H1 (cell line): ENCODE measurements at regions not wholly inside any gene's neighbourhood (a gene's known extent, or its start where the extent isn't known, plus 50 kb on each side); places are given as distances from the start of the nearest gene placed in this dataset.

ENCODE experiments used
- CTCF ChIA-PET: fragments of 300-600 bp; sonication (Branson Sonifier 250); formaldehyde crosslinking; loops from one replicate; lab custom pipeline; 2021; ENCODE audit not compliant: partially characterized antibody; lab: Charles Lee
- POLR2A ChIA-PET: fragments of 300-600 bp; sonication (Branson Sonifier 250); formaldehyde crosslinking; loops from one replicate; lab custom pipeline; 2021; ENCODE audit warnings: inconsistent platforms; ENCODE audit not compliant: partially characterized antibody; lab: Charles Lee
- DNase-seq, 2 experiments: peaks; one replicate each; pipeline versions ENCODE4 v3.0.0 to v3.0.0-alpha.2; 2010 to 2022; ENCODE audit warnings: low spot score in 2 of 2, low read depth in 1 of 2, mixed read lengths in 1 of 2
- FAIRE-seq: peaks from 2 replicates; lab custom pipeline; 2011; peaks lifted over from hg19 to GRCh38; lab: Jason Lieb, UNC
- H2AFZ ChIP-seq: 2 replicates; pipeline ENCODE4 v1.8.1; 2012; ENCODE audit warnings: low read length, inconsistent platforms
- H2AK5ac ChIP-seq: 2 replicates; pipeline ENCODE4 v1.6.1; 2013; ENCODE audit warnings: low read depth, low read length
- H2BK120ac ChIP-seq: replicated peaks from 2 replicates; pipeline ENCODE3; 2013; ENCODE audit warnings: low read depth, low read length, inconsistent platforms
- H2BK12ac ChIP-seq: 2 replicates; pipeline ENCODE4 v1.6.1; 2013; ENCODE audit warnings: low read depth, low read length
- H2BK15ac ChIP-seq: 2 replicates; pipeline ENCODE4 v1.6.1; 2013; ENCODE audit warnings: low read length
- H2BK20ac ChIP-seq: 2 replicates; pipeline ENCODE4 v1.6.1; 2013; ENCODE audit warnings: low read length
- H2BK5ac ChIP-seq: 2 replicates; pipeline ENCODE4 v1.6.1; 2013; ENCODE audit warnings: low read depth, low read length
- H3K14ac ChIP-seq: 2 replicates; pipeline ENCODE4 v1.6.1; 2013; ENCODE audit warnings: inconsistent platforms; ENCODE audit not compliant: insufficient read length
- H3K18ac ChIP-seq: 2 replicates; pipeline ENCODE4 v1.6.1; 2013; ENCODE audit warnings: low read length; ENCODE audit errors: extremely low read depth
- H3K23ac ChIP-seq: 2 replicates; pipeline ENCODE4 v1.6.1; 2013; ENCODE audit warnings: inconsistent platforms; ENCODE audit not compliant: insufficient read length
- H3K23me2 ChIP-seq: 2 replicates; pipeline ENCODE4 v1.6.1; 2013; ENCODE audit warnings: low read depth, low read length
- H3K27ac ChIP-seq: 2 replicates; pipeline ENCODE4 v1.6.1; 2011; ENCODE audit warnings: low read depth, low read length, inconsistent platforms
- H3K27me3 ChIP-seq, 4 experiments: replicated peaks in 1 of 4; 1 replicate in 1 of 4; 2 replicates in 3 of 4; pipeline versions ENCODE4 v1.6.1 to v1.8.1; 2011 to 2013; ENCODE audit warnings: low read length in 3 of 4, mild to moderate bottlenecking in 3 of 4, inconsistent platforms in 2 of 4, mixed read lengths in 2 of 4, moderate library complexity in 1 of 4; ENCODE audit not compliant: control insufficient read depth in 3 of 4, insufficient read depth in 3 of 4; ENCODE audit errors: extremely low read depth in 1 of 4
- H3K36me3 ChIP-seq, 4 experiments: 2 replicates each; pipeline versions ENCODE4 v1.6.1 to v1.8.1; 2011 to 2013; ENCODE audit warnings: mild to moderate bottlenecking in 4 of 4, low read length in 3 of 4, moderate library complexity in 2 of 4, control low read depth in 1 of 4, inconsistent platforms in 1 of 4; ENCODE audit not compliant: insufficient read depth in 4 of 4, control insufficient read depth in 2 of 4
- H3K4ac ChIP-seq: replicated peaks from 2 replicates; pipeline ENCODE3; 2013; ENCODE audit warnings: low read length, low read depth, mixed read lengths, inconsistent platforms; ENCODE audit not compliant: insufficient read length
- H3K4me1 ChIP-seq, 4 experiments: replicated peaks in 1 of 4; 1 replicate in 1 of 4; 2 replicates in 3 of 4; pipeline versions ENCODE4 v1.6.1 to v1.8.1; 2011 to 2013; ENCODE audit warnings: low read length in 3 of 4, inconsistent platforms in 2 of 4, mixed read lengths in 1 of 4; ENCODE audit not compliant: insufficient read depth in 4 of 4, control insufficient read depth in 3 of 4
- H3K4me2 ChIP-seq, 2 experiments: 2 replicates each; pipeline versions ENCODE4 v1.6.1 to v1.8.1; 2011 to 2013; ENCODE audit warnings: low read depth in 2 of 2, low read length in 2 of 2, control low read depth in 1 of 2, inconsistent platforms in 1 of 2, mild to moderate bottlenecking in 1 of 2; ENCODE audit not compliant: insufficient read depth in 1 of 2
- H3K4me3 ChIP-seq, 4 experiments: fragments of 200-600, 300-600 bp in 1 of 4; sonication (generic), shearing (Covaris generic), sonication (Bioruptor Twin) in 1 of 4; 2 replicates each; pipeline versions ENCODE4 v1.5.1 to v1.8.1; 2011 to 2016; ENCODE audit warnings: low read length in 4 of 4, low read depth in 3 of 4, control low read depth in 2 of 4, inconsistent platforms in 2 of 4, mild to moderate bottlenecking in 2 of 4, mixed read lengths in 1 of 4, moderate library complexity in 1 of 4; ENCODE audit not compliant: insufficient read depth in 2 of 4; ENCODE audit errors: extremely low read depth in 1 of 4
- H3K56ac ChIP-seq: replicated peaks from 2 replicates; pipeline ENCODE3; 2013; ENCODE audit warnings: low read depth, mild to moderate bottlenecking, mixed read lengths, low read length, inconsistent platforms; ENCODE audit not compliant: insufficient read length
- H3K79me1 ChIP-seq: 2 replicates; pipeline ENCODE4 v1.6.1; 2013; ENCODE audit warnings: low read depth, low read length, control low read depth
- H3K79me2 ChIP-seq, 2 experiments: 2 replicates each; pipeline versions ENCODE4 v1.6.1 to v1.8.1; 2012 to 2013; ENCODE audit warnings: low read length in 2 of 2, mild to moderate bottlenecking in 2 of 2, inconsistent platforms in 1 of 2; ENCODE audit not compliant: insufficient read depth in 2 of 2, control insufficient read depth in 1 of 2
- H3K9ac ChIP-seq, 4 experiments: replicated peaks in 1 of 4; 1 replicate in 1 of 4; 2 replicates in 3 of 4; pipeline versions ENCODE4 v1.6.1 to v1.8.1; 2011 to 2013; ENCODE audit warnings: low read depth in 3 of 4, low read length in 3 of 4, control low read depth in 2 of 4, mild to moderate bottlenecking in 2 of 4, moderate library complexity in 2 of 4, inconsistent platforms in 1 of 4; ENCODE audit errors: extremely low read depth in 1 of 4
- H3K9me3 ChIP-seq, 2 experiments: 2 replicates each; pipeline versions ENCODE4 v1.6.1 to v1.8.1; 2012 to 2013; ENCODE audit warnings: mild to moderate bottlenecking in 2 of 2, moderate library complexity in 2 of 2, control low read depth in 1 of 2, inconsistent platforms in 1 of 2, low read depth in 1 of 2, low read length in 1 of 2, mixed read lengths in 1 of 2; ENCODE audit not compliant: insufficient read depth in 2 of 2
- H4K20me1 ChIP-seq, 2 experiments: replicated peaks in 1 of 2; 2 replicates each; pipeline versions ENCODE3 to v1.8.1; 2011 to 2013; ENCODE audit warnings: inconsistent platforms in 2 of 2, low read length in 2 of 2, mild to moderate bottlenecking in 1 of 2; ENCODE audit not compliant: insufficient read depth in 2 of 2, control insufficient read depth in 1 of 2
- H4K5ac ChIP-seq: 2 replicates; pipeline ENCODE4 v1.6.1; 2013; ENCODE audit warnings: low read length, low read depth, mixed read lengths, inconsistent platforms; ENCODE audit not compliant: insufficient read length
- H4K8ac ChIP-seq: 2 replicates; pipeline ENCODE4 v1.8.0; 2013; ENCODE audit warnings: mild to moderate bottlenecking, moderate library complexity, low read length, inconsistent platforms; ENCODE audit not compliant: insufficient read depth; ENCODE audit errors: extremely low read depth
- H4K91ac ChIP-seq: replicated peaks from 2 replicates; pipeline ENCODE3; 2013; ENCODE audit warnings: low read length, mixed read lengths, inconsistent platforms; ENCODE audit not compliant: insufficient read length
- NRF1 ChIP-seq: IDR thresholded peaks from 2 replicates; pipeline ENCODE4 v1.6.1; 2011; ENCODE audit warnings: mild to moderate bottlenecking, low read depth, low read length, improper control_type of control experiment
- RFX5 ChIP-seq: IDR thresholded peaks from 2 replicates; pipeline ENCODE4 v1.6.1; 2011; ENCODE audit warnings: low read depth, low read length, improper control_type of control experiment, borderline replicate concordance
- SIRT6 ChIP-seq: IDR thresholded peaks from one replicate; pipeline ENCODE4 v1.7.1; 2012; ENCODE audit warnings: low read length, inconsistent platforms
- SRF ChIP-seq: IDR thresholded peaks from 2 replicates; pipeline ENCODE4 v1.6.1; 2011; ENCODE audit warnings: mild to moderate bottlenecking, low read depth, low read length, moderate library complexity
- WGBS, 2 experiments: shearing (Covaris generic) in 1 of 2; methylation state at CpG; one replicate each; pipeline versions ENCODE4 v1.1.6 to v1.1.7; 2013 to 2015; ENCODE audit warnings: low lambda C conversion rate in 2 of 2, mixed read lengths in 2 of 2, inconsistent platforms in 1 of 2, low coverage in 1 of 2, missing lambda C conversion rate in 1 of 2; ENCODE audit not compliant: insufficient replicate concordance in 2 of 2, insufficient coverage in 1 of 2, insufficient read length in 1 of 2; ENCODE audit errors: extremely low coverage in 1 of 2, missing lambda C conversion rate in 1 of 2; 5-methylcytosine and 5-hydroxymethylcytosine counted together

DNA sequence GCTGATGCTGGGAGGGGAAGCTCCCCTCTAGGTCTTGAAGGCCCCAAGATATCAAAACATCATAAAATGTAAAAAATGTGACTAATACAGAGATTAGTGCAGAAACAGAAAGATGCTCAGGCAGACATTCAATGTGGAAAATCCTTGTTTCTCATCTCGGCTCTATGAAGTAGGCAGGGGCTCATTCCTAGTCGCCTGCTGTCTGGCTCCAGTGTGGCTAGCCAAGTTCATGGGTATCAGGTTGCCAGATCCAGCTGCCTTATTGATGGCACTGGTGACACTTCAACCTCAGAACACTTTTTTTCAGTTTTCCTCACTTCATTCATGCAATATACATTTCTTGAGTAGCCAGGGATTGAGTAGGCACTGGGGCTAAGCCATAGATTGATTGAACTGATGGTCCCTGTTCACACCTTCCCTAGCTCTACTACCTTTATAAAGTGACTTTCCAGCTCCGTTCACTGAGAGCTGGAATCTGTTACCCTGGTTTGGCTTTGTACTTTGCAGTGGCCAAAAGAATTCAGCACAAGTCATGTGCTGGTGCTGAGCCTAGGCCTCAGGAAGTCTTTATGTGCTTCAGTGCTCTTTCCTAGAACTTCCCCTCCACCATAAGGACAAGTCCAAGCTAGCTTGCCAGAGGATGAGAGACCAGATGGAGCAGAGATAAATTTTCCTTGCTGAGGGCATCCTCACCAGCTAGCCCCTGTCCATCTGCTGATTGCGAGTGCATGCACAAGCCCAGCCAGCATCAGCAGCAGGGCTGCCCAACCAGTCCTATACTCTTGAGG is 373.6 kb upstream of the ST6GAL2 start:
- Histone ChIP-seq H3K4me1 (no peaks in the 10 kb centered on the region), H4K91ac (no peak overlapping the region), H3K4me2 (no peak overlapping the region), H4K20me1 (no peaks in the 10 kb centered on the region), H2BK15ac (no peak overlapping the region), H3K18ac (no peak overlapping the region), H2BK20ac (no peak overlapping the region), H3K14ac (no peak overlapping the region), H3K9ac (no peak overlapping the region), H3K36me3 (no peaks in the 10 kb centered on the region), H2AK5ac (no peak overlapping the region), H3K4me3 (no peak overlapping the region), H2BK12ac (no peak overlapping the region), H3K23ac (no peak overlapping the region), H4K5ac (no peak overlapping the region), H3K9me3 (no peaks in the 10 kb centered on the region), H3K79me2 (no peaks in the 10 kb centered on the region), H3K4ac (no peak overlapping the region), H4K8ac (no peak overlapping the region), H3K27me3 (no peaks in the 10 kb centered on the region), H3K56ac (no peak overlapping the region), H3K79me1 (no peaks in the 10 kb centered on the region), H3K23me2 (no peaks in the 10 kb centered on the region; the same call in 1 of the 2 replicates), H2AFZ (no peak overlapping the region), H2BK120ac (no peak overlapping the region), H3K27ac (no peak overlapping the region), H2BK5ac (no peak overlapping the region)
- WGBS, 2 experiments, result 94% methylated on average over 4 of the region's 4 CpGs; no CpG with 5 or more reads in 1 of the 2 experiments
- FAIRE-seq (no peak), DNase-seq (no peak)
- CTCF ChIA-PET, result interaction anchor here (1.0 to 1.1 kb wide), 2 partner anchors 14 to 19 kb away, joined by 3 to 4 read pairs; no protein-coding TSS in a partner anchor
- POLR2A ChIA-PET, result no interaction called here
- TF ChIP-seq SIRT6, result no peak
- TF ChIP-seq NRF1, result no peak
- no peak for TF ChIP-seq RFX5
- no peak for TF ChIP-seq SRF
